ENCODE measurements at regions not wholly inside any gene's neighbourhood (a gene's known extent, or its start where the extent isn't known, plus 50 kb on each side); places are given as distances from the start of the nearest gene placed in this dataset.

GRCh38 chr6:134541001-134541400 is 223.1 kb upstream of the SGK1 start:
- TF ChIP-seq, protein P1, sequence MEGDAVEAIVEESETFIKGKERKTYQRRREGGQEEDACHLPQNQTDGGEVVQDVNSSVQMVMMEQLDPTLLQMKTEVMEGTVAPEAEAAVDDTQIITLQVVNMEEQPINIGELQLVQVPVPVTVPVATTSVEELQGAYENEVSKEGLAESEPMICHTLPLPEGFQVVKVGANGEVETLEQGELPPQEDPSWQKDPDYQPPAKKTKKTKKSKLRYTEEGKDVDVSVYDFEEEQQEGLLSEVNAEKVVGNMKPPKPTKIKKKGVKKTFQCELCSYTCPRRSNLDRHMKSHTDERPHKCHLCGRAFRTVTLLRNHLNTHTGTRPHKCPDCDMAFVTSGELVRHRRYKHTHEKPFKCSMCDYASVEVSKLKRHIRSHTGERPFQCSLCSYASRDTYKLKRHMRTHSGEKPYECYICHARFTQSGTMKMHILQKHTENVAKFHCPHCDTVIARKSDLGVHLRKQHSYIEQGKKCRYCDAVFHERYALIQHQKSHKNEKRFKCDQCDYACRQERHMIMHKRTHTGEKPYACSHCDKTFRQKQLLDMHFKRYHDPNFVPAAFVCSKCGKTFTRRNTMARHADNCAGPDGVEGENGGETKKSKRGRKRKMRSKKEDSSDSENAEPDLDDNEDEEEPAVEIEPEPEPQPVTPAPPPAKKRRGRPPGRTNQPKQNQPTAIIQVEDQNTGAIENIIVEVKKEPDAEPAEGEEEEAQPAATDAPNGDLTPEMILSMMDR (IDR thresholded peaks at IDR 0.05), result no peak
- TF ChIP-seq POLR2AphosphoS5 (IDR thresholded peaks at IDR 0.05) (no peak), POLR2A (IDR thresholded peaks at IDR 0.05) (no peak), EP300 (IDR thresholded peaks at IDR 0.05) (no peak)
